IMR-90 (cell line): ENCODE measurements at regions not wholly inside any gene's neighbourhood (a gene's known extent, or its start where the extent isn't known, plus 50 kb on each side); places are given as distances from the start of the nearest gene placed in this dataset.

Experiments
- ATAC-seq: fragments of 200-7000 bp; cut with Tn5 transposase; 2 replicates; pipeline ENCODE4 v1.9.1; 2020; ENCODE audit warnings: low read depth, mild to moderate bottlenecking, moderate library complexity
- BruUV-seq: library from RNA; stranded (reverse); fragments of 400-500 nt; replicated peaks from 2 replicates; lab custom pipeline; 2021; lab: Mats Ljungman, UMichigan
- CTCF ChIA-PET: fragments of 300-600 bp; formaldehyde crosslinking; extraction: SDS; loops from one replicate; lab custom pipeline; 2021; ENCODE audit warnings: antibody characterized with exemption; lab: Yijun Ruan, JAX
- POLR2A ChIA-PET: fragments of 300-600 bp; sonication (Branson Sonifier 250); formaldehyde crosslinking; loops from one replicate; lab custom pipeline; 2022; ENCODE audit warnings: antibody characterized with exemption; ENCODE audit not compliant: unreplicated experiment; lab: Charles Lee
- DNase-seq: peaks from one replicate; pipeline ENCODE4 v3.0.0; 2013
- H2AFZ ChIP-seq: replicated peaks from 2 replicates; pipeline ENCODE3; 2013; ENCODE audit warnings: low read length, mild to moderate bottlenecking; ENCODE audit not compliant: poor library complexity
- H2AK5ac ChIP-seq: 2 replicates; pipeline ENCODE4 v1.6.1; 2013; ENCODE audit warnings: low read depth, low read length, inconsistent platforms
- H2AK9ac ChIP-seq: replicated peaks from 2 replicates; pipeline ENCODE3; 2013; ENCODE audit warnings: mild to moderate bottlenecking, low read depth, low read length, moderate library complexity; ENCODE audit not compliant: poor library complexity
- H2BK120ac ChIP-seq: 2 replicates; pipeline ENCODE4 v1.6.1; 2013; ENCODE audit warnings: low read depth, low read length, inconsistent platforms
- H2BK15ac ChIP-seq: 3 replicates; pipeline ENCODE4 v1.6.1; 2013; ENCODE audit warnings: low read depth, low read length, inconsistent platforms
- H2BK20ac ChIP-seq: 2 replicates; pipeline ENCODE4 v1.6.1; 2013; ENCODE audit warnings: low read depth, mild to moderate bottlenecking, inconsistent platforms, low read length, moderate library complexity
- H2BK5ac ChIP-seq: 2 replicates; pipeline ENCODE4 v1.6.1; 2013; ENCODE audit warnings: mild to moderate bottlenecking, low read depth, low read length, inconsistent platforms; ENCODE audit not compliant: poor library complexity, severe bottlenecking
- H3K14ac ChIP-seq: replicated peaks from 2 replicates; pipeline ENCODE4 v1.6.1; 2013; ENCODE audit warnings: low read depth, low read length, inconsistent platforms
- H3K18ac ChIP-seq: 2 replicates; pipeline ENCODE4 v1.6.1; 2013; ENCODE audit warnings: low read depth, low read length, control low read depth
- H3K23ac ChIP-seq: 2 replicates; pipeline ENCODE4 v1.6.1; 2013; ENCODE audit warnings: low read depth, low read length, inconsistent platforms
- H3K27ac ChIP-seq: 2 replicates; pipeline ENCODE4 v1.5.1; 2013; ENCODE audit warnings: mild to moderate bottlenecking, control low read depth, low read length; ENCODE audit not compliant: insufficient read depth
- H3K27me3 ChIP-seq: 2 replicates; pipeline ENCODE4 v1.6.1; 2013; ENCODE audit warnings: low read length; ENCODE audit not compliant: control insufficient read depth, insufficient read depth
- H3K36me3 ChIP-seq: 2 replicates; pipeline ENCODE4 v1.6.1; 2013; ENCODE audit warnings: low read length, mixed read lengths; ENCODE audit not compliant: control insufficient read depth, insufficient read depth
- H3K4ac ChIP-seq: 2 replicates; pipeline ENCODE4 v1.6.1; 2013; ENCODE audit warnings: low read depth, low read length, inconsistent platforms
- H3K4me1 ChIP-seq: 2 replicates; pipeline ENCODE4 v1.6.1; 2013; ENCODE audit warnings: low read length, mixed read lengths; ENCODE audit not compliant: control insufficient read depth, insufficient read depth
- H3K4me2 ChIP-seq: 2 replicates; pipeline ENCODE4 v1.6.1; 2013; ENCODE audit warnings: low read depth, mild to moderate bottlenecking, control low read depth, low read length, moderate library complexity
- H3K4me3 ChIP-seq: 2 replicates; pipeline ENCODE4 v1.5.1; 2013; ENCODE audit warnings: low read depth, mild to moderate bottlenecking, control low read depth, low read length, moderate library complexity; ENCODE audit not compliant: insufficient read depth
- H3K56ac ChIP-seq: 2 replicates; pipeline ENCODE4 v1.6.1; 2013; ENCODE audit warnings: low read length, inconsistent platforms; ENCODE audit not compliant: insufficient read depth; ENCODE audit errors: extremely low read depth
- H3K79me1 ChIP-seq, 2 experiments: 2 replicates each; pipeline ENCODE4 v1.6.1; 2013; ENCODE audit warnings: low read length in 2 of 2, inconsistent platforms in 1 of 2, low read depth in 1 of 2
- H3K9ac ChIP-seq: 2 replicates; pipeline ENCODE4 v1.6.1; 2013; ENCODE audit warnings: low read depth, low read length, control low read depth
- H3K9me1 ChIP-seq: 2 replicates; pipeline ENCODE4 v1.6.1; 2013; ENCODE audit warnings: low read length, inconsistent platforms; ENCODE audit not compliant: insufficient read depth
- H3K9me3 ChIP-seq: 2 replicates; pipeline ENCODE4 v1.6.1; 2013; ENCODE audit warnings: low read length; ENCODE audit not compliant: control insufficient read depth, insufficient read depth
- H4K20me1 ChIP-seq: 2 replicates; pipeline ENCODE4 v1.6.1; 2013; ENCODE audit warnings: low read length, inconsistent platforms; ENCODE audit not compliant: insufficient read depth
- H4K5ac ChIP-seq: 2 replicates; pipeline ENCODE4 v1.6.1; 2013; ENCODE audit warnings: mild to moderate bottlenecking, low read depth, low read length, control low read depth
- H4K8ac ChIP-seq, 2 experiments: 2 replicates each; pipeline ENCODE4 v1.6.1; 2013; ENCODE audit warnings: low read depth in 2 of 2, low read length in 2 of 2, control low read depth in 1 of 2, inconsistent platforms in 1 of 2
- H4K91ac ChIP-seq: 2 replicates; pipeline ENCODE4 v1.6.1; 2013; ENCODE audit warnings: low read depth, low read length, inconsistent platforms; ENCODE audit not compliant: insufficient read depth
- BHLHE40 ChIP-seq: fragments of 150-350 bp; IDR thresholded peaks from 2 replicates; pipeline ENCODE4 v1.6.1; 2016; ENCODE audit warnings: mild to moderate bottlenecking, low read depth, low read length
- CEBPB ChIP-seq: IDR thresholded peaks from 2 replicates; pipeline ENCODE4 v1.6.1; 2012; ENCODE audit warnings: low read depth, low read length, improper control_type of control experiment
- CHD1 ChIP-seq: IDR thresholded peaks from 2 replicates; pipeline ENCODE4 v1.6.1; 2012; ENCODE audit warnings: low read depth, low read length, improper control_type of control experiment
- CTCF ChIP-seq: conservative IDR thresholded peaks from 2 replicates; pipeline ENCODE4 v1.5.1; 2012; ENCODE audit warnings: mild to moderate bottlenecking, low read depth, low read length, improper control_type of control experiment
- ELK1 ChIP-seq: fragments of 150-350 bp; IDR thresholded peaks from 2 replicates; pipeline ENCODE4 v1.6.1; 2016; ENCODE audit warnings: low read depth, mild to moderate bottlenecking, low read length, moderate library complexity, borderline replicate concordance
- FOS ChIP-seq: fragments of 150-350 bp; IDR thresholded peaks from 2 replicates; pipeline ENCODE4 v1.6.1; 2016; ENCODE audit warnings: low read depth, low read length
- MAFK ChIP-seq: IDR thresholded peaks from 2 replicates; pipeline ENCODE4 v1.6.1; 2012; ENCODE audit warnings: low read depth, low read length, improper control_type of control experiment
- MAZ ChIP-seq: IDR thresholded peaks from 2 replicates; pipeline ENCODE4 v1.6.1; 2012; ENCODE audit warnings: low read depth, mild to moderate bottlenecking, low read length, improper control_type of control experiment, moderate library complexity, borderline replicate concordance
- MXI1 ChIP-seq: IDR thresholded peaks from 2 replicates; pipeline ENCODE4 v1.6.1; 2012; ENCODE audit warnings: low read depth, mild to moderate bottlenecking, low read length, moderate library complexity, borderline replicate concordance
- NFE2L2 ChIP-seq: fragments of 150-350 bp; IDR thresholded peaks from 2 replicates; pipeline ENCODE4 v1.6.1; 2016; ENCODE audit warnings: low read depth, mild to moderate bottlenecking, low read length
- POLR2A ChIP-seq: IDR thresholded peaks from 2 replicates; pipeline ENCODE4 v1.6.1; 2012; ENCODE audit warnings: mild to moderate bottlenecking, low read depth, low read length
- RAD21 ChIP-seq: IDR thresholded peaks from 2 replicates; pipeline ENCODE4 v1.6.1; 2012; ENCODE audit warnings: low read length, improper control_type of control experiment
- RCOR1 ChIP-seq: IDR thresholded peaks from 2 replicates; pipeline ENCODE4 v1.6.1; 2012; ENCODE audit warnings: mild to moderate bottlenecking, low read length, improper control_type of control experiment; ENCODE audit not compliant: insufficient replicate concordance
- RFX5 ChIP-seq: IDR thresholded peaks from 2 replicates; pipeline ENCODE4 v1.8.0; 2012; ENCODE audit warnings: low read depth, mild to moderate bottlenecking, low read length, moderate library complexity
- SMC3 ChIP-seq: fragments of 150-350 bp; IDR thresholded peaks from 2 replicates; pipeline ENCODE4 v1.6.1; 2016; ENCODE audit warnings: low read depth, mild to moderate bottlenecking, antibody characterized with exemption, low read length, moderate library complexity
- USF2 ChIP-seq: fragments of 150-350 bp; IDR thresholded peaks from 2 replicates; pipeline ENCODE4 v1.6.1; 2017; ENCODE audit warnings: mild to moderate bottlenecking, antibody characterized with exemption, low read length, low read depth
- WGBS, 2 experiments: methylation state at CpG; one replicate each; pipeline versions ENCODE4 v1.1.5 to v1.1.7; 2013; ENCODE audit warnings: missing lambda C conversion rate in 2 of 2; ENCODE audit not compliant: insufficient read length in 1 of 2; ENCODE audit errors: extremely low coverage in 2 of 2; 5-methylcytosine and 5-hydroxymethylcytosine counted together
- dilution Hi-C: fragments of 300-500 bp; cut with HindIII; formaldehyde crosslinking; loops from one replicate; pipeline ENCODE4 v1.14.3; 2018; ENCODE audit warnings: low sequenced_read_pairs; ENCODE audit not compliant: unreplicated experiment
- in situ Hi-C: fragments of 300-500 bp; cut with MboI; formaldehyde crosslinking; loops from 3 replicates; pipeline ENCODE4 v1.14.3; 2019; ENCODE audit warnings: low sequenced_read_pairs, inconsistent platforms, mixed read lengths
- intact Hi-C: fragments of 100-400 bp; cut with micrococcal nuclease; formaldehyde crosslinking; loops from 2 replicates; pipeline ENCODE4 v1.10.0; 2022

GRCh38 chr12:97142737-97143410 is 235.8 kb downstream of the NEDD1 start:
- TF ChIP-seq NFE2L2 (no peak), CHD1 (no peak), MAZ (no peak), BHLHE40 (no peak), SMC3 (no peak), CEBPB (no peak), MXI1 (no peak), RAD21 (no peak), POLR2A (no peak), CTCF (no peak), MAFK (no peak), RCOR1 (no peak), USF2 (no peak), ELK1 (no peak), RFX5 (no peak), FOS (no peak)

More at GRCh38 chr12:97142737-97143410, 235.8 kb downstream of the NEDD1 start:
- Histone ChIP-seq H2AFZ (no peak overlapping the region), H2BK120ac (no peak overlapping the region), H3K36me3 (no peaks in the 10 kb centered on the region), H4K20me1 (no peaks in the 10 kb centered on the region), H4K8ac (no peak overlapping the region), H2BK5ac (no peak overlapping the region), H2BK20ac (no peak overlapping the region), H4K5ac (no peak overlapping the region), H3K9ac (no peak overlapping the region), H3K56ac (no peak overlapping the region), H3K14ac (no peak overlapping the region), H3K27ac (no peak overlapping the region), H3K9me1 (no peaks in the 10 kb centered on the region), H3K4ac (no peak overlapping the region), H3K4me3 (no peak overlapping the region), H3K79me1 (no peaks in the 10 kb centered on the region), H3K18ac (no peak overlapping the region), H3K9me3 (no peaks in the 10 kb centered on the region), H3K23ac (no peak overlapping the region), H3K27me3 (no peaks in the 10 kb centered on the region), H2AK5ac (no peak overlapping the region), H3K4me2 (no peak overlapping the region), H2BK15ac (no peak overlapping the region), H3K4me1 (no peaks in the 10 kb centered on the region), H2AK9ac (no peak overlapping the region), H4K91ac (no peak overlapping the region)
- no peak for DNase-seq
- in situ Hi-C loops (no loop called here), dilution Hi-C loops (no loop called here), intact Hi-C loops (no loop called here)
- no peak for ATAC-seq
- ChIA-PET POLR2A (no interaction called here), CTCF (no interaction called here)
- 0% methylated on average over 1 of the region's 6 CpGs; no CpG with 5 or more reads in 1 of the 2 experiments for WGBS, 2 experiments
- BruUV-seq = no TSS peak
